Effector memory CD8-positive, alpha-beta T cell (primary cell): ENCODE measurements at regions not wholly inside any gene's neighbourhood (a gene's known extent, or its start where the extent isn't known, plus 50 kb on each side); places are given as distances from the start of the nearest gene placed in this dataset.

Source experiments
- ATAC-seq: fragments of 150-1000 bp; cut with Tn5 transposase; replicated peaks from 2 replicates; pipeline ENCODE4 v1.10.0; 2021; ENCODE audit warnings: mild to moderate bottlenecking, moderate library complexity
- DNase-seq, 3 experiments: peaks; one replicate each; pipeline ENCODE4 v3.0.0; 2021
- H3K27ac Mint-ChIP-seq, 2 donors: one replicate each; pipeline ENCODE4 v1.8.0; 2022; ENCODE audit warnings: mild to moderate bottlenecking in 2 of 2, mixed read lengths in 2 of 2, moderate library complexity in 2 of 2
- H3K27me3 Mint-ChIP-seq, 2 donors: one replicate each; pipeline ENCODE4 v1.8.0; 2022; ENCODE audit warnings: mixed read lengths in 2 of 2
- H3K36me3 Mint-ChIP-seq: one replicate; pipeline ENCODE4 v1.8.0; 2022; ENCODE audit warnings: mild to moderate bottlenecking, moderate library complexity, mixed read lengths; ENCODE audit not compliant: insufficient read depth
- H3K4me1 Mint-ChIP-seq, 2 donors: one replicate each; pipeline ENCODE4 v1.8.0; 2022; ENCODE audit warnings: low read depth in 2 of 2, mixed read lengths in 2 of 2
- H3K4me3 Mint-ChIP-seq, 2 donors: one replicate each; pipeline ENCODE4 v1.8.0; 2022; ENCODE audit warnings: mild to moderate bottlenecking in 2 of 2, mixed read lengths in 2 of 2, moderate library complexity in 2 of 2
- H3K9me3 Mint-ChIP-seq, 2 donors: one replicate each; pipeline ENCODE4 v1.8.0; 2022; ENCODE audit warnings: mixed read lengths in 2 of 2

GRCh38 chr6:163729127-163729872, 314.8 kb downstream of the QKI start:
- Mint-ChIP-seq H3K4me1 (peaks cover 0 to 2% of the 10 kb centered on the region in 2 donors), H3K27me3 (peaks cover 0 to 28% of the 10 kb centered on the region in 2 donors), H3K9me3 (no peaks in the 10 kb centered on the region), H3K4me3 (no peak overlapping the region), H3K27ac (no peak overlapping the region), H3K36me3 (no peaks in the 10 kb centered on the region)
- ATAC-seq (no peak), DNase-seq (no peak)

- Mint-ChIP-seq H3K9me3 (no peaks in the 10 kb centered on the region), H3K4me1 (peaks cover 0 to 2% of the 10 kb centered on the region in 2 donors), H3K27ac (no peak overlapping the region), H3K4me3 (no peak overlapping the region), H3K27me3 (peaks cover 0 to 33% of the 10 kb centered on the region in 2 donors), H3K36me3 (no peaks in the 10 kb centered on the region)
- no peak for DNase-seq
- ATAC-seq: peak; percentile 17
These were observed 314.1 kb downstream of the QKI start for GRCh38 chr6:163728442-163729126.

GRCh38 chr6:163726037-163726695, 311.6 kb downstream of the QKI start:
- peaks cover 0 to 2% of the 10 kb centered on the region in 2 donors for H3K4me1 Mint-ChIP-seq
- no peak overlapping the region for H3K27ac Mint-ChIP-seq
- DNase-seq (no peak), ATAC-seq (no peak)
- H3K36me3 Mint-ChIP-seq: no peaks in the 10 kb centered on the region
- peaks cover 0 to 35% of the 10 kb centered on the region in 2 donors for H3K27me3 Mint-ChIP-seq
- no peaks in the 10 kb centered on the region for H3K9me3 Mint-ChIP-seq
- H3K4me3 Mint-ChIP-seq: no peak overlapping the region

- Mint-ChIP-seq H3K4me3 (no peak overlapping the region), H3K36me3 (no peaks in the 10 kb centered on the region), H3K27ac (no peak overlapping the region), H3K4me1 (peaks cover 0 to 2% of the 10 kb centered on the region in 2 donors), H3K27me3 (peaks cover 0 to 28% of the 10 kb centered on the region in 2 donors), H3K9me3 (no peaks in the 10 kb centered on the region)
- no peak for DNase-seq
- no peak for ATAC-seq
These were observed 310.8 kb downstream of the QKI start for GRCh38 chr6:163725008-163725941.

- Mint-ChIP-seq H3K27me3 (peaks cover 0 to 21% of the 10 kb centered on the region in 2 donors), H3K4me1 (peaks cover 0 to 2% of the 10 kb centered on the region in 2 donors), H3K4me3 (no peak overlapping the region), H3K27ac (peak overlapping the region in 1 of 2 donors; percentile 55), H3K9me3 (no peaks in the 10 kb centered on the region), H3K36me3 (no peaks in the 10 kb centered on the region)
- no peak for ATAC-seq
- no peak for DNase-seq
These were observed 309.7 kb downstream of the QKI start for GRCh38 chr6:163724196-163724595.

DNA sequence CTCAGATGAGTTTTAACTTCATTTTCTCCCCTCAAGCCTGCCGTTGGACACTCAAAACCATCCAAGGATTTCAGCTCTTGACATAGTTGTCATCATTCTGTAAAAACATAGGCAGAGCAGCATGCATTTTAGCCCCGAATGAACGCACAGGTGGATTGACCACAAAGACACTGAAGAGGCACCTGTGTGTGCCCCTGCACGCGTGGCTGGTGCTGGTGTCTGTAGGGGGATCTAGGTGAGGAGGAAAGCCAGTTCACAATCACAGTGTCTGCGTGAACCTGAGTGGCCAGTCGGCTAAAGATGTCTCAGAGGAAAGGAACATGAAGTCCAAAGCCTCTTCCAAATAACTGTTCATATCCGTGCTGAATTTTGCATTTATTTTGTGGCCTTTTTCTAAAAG, 309.2 kb downstream of the QKI start:
- peaks cover 0 to 22% of the 10 kb centered on the region in 2 donors for H3K27me3 Mint-ChIP-seq
- ATAC-seq (no peak), DNase-seq (no peak)
- no peak overlapping the region for H3K4me3 Mint-ChIP-seq
- no peaks in the 10 kb centered on the region for H3K9me3 Mint-ChIP-seq
- peaks cover 0 to 2% of the 10 kb centered on the region in 2 donors for H3K4me1 Mint-ChIP-seq
- peak overlapping the region in 1 of 2 donors; percentile 55 for H3K27ac Mint-ChIP-seq
- H3K36me3 Mint-ChIP-seq: no peaks in the 10 kb centered on the region

GRCh38 chr6:163721922-163722692, 307.6 kb downstream of the QKI start:
- no peak overlapping the region for H3K27ac Mint-ChIP-seq
- no peak overlapping the region for H3K4me3 Mint-ChIP-seq
- DNase-seq (no peak), ATAC-seq (no peak)
- peaks cover 0 to 24% of the 10 kb centered on the region in 2 donors for H3K27me3 Mint-ChIP-seq
- H3K4me1 Mint-ChIP-seq: peaks cover 0 to 4% of the 10 kb centered on the region in 2 donors
- no peaks in the 10 kb centered on the region for H3K9me3 Mint-ChIP-seq
- no peaks in the 10 kb centered on the region for H3K36me3 Mint-ChIP-seq

DNA sequence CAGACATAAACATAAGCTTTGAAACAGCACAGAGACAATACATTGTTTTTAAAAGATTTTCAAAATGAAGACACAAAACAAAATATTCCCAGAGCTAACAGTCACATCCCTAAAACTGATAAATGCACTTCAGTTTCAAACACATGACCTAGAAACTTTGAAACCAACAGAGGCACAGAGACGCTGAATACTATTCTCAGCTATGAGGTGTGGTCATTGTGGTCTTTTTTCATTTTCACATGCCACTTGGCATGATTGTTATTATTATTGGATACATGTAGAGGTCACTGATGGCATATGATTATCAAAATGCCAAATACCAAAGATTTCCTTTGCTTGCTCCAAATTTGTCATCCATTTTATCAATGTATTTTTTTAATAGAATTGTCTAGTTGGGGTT, 306.9 kb downstream of the QKI start:
- DNase-seq (no peak), ATAC-seq (no peak)
- H3K9me3 Mint-ChIP-seq: no peaks in the 10 kb centered on the region
- H3K4me3 Mint-ChIP-seq: no peak overlapping the region
- H3K27me3 Mint-ChIP-seq: peaks cover 0 to 24% of the 10 kb centered on the region in 2 donors
- no peak overlapping the region for H3K27ac Mint-ChIP-seq
- H3K36me3 Mint-ChIP-seq: no peaks in the 10 kb centered on the region
- H3K4me1 Mint-ChIP-seq: peaks cover 0 to 4% of the 10 kb centered on the region in 2 donors

GRCh38 chr6:163720460-163721235, 306.1 kb downstream of the QKI start:
- Mint-ChIP-seq H3K27ac (no peak overlapping the region), H3K4me3 (no peak overlapping the region), H3K27me3 (peaks cover 0 to 24% of the 10 kb centered on the region in 2 donors), H3K4me1 (peaks cover 0 to 4% of the 10 kb centered on the region in 2 donors), H3K9me3 (no peaks in the 10 kb centered on the region), H3K36me3 (no peaks in the 10 kb centered on the region)
- DNase-seq (no peak), ATAC-seq (no peak)

DNA sequence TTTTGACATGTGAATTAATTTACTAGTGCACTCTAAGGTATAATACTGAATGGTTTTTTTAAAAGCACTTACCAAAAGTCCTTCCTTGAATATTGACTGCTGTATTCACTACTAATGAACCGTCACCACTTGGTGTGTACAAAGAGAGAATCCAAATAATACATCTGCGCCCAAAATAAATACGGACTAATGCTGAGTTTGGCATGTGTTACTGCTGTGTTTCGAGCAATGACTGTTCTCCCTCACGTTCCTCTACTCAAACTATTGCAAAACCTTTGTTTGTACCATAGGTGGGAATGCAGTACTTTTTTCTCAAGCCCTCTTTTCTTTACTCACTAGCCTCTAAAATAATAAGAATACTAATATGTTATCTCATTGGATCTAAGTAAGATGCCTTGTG, 305.5 kb downstream of the QKI start:
- Mint-ChIP-seq H3K4me1 (peaks cover 0 to 4% of the 10 kb centered on the region in 2 donors), H3K27me3 (peaks cover 0 to 24% of the 10 kb centered on the region in 2 donors), H3K27ac (no peak overlapping the region), H3K36me3 (no peaks in the 10 kb centered on the region), H3K9me3 (no peaks in the 10 kb centered on the region), H3K4me3 (no peak overlapping the region)
- ATAC-seq (no peak), DNase-seq (no peak)

DNA sequence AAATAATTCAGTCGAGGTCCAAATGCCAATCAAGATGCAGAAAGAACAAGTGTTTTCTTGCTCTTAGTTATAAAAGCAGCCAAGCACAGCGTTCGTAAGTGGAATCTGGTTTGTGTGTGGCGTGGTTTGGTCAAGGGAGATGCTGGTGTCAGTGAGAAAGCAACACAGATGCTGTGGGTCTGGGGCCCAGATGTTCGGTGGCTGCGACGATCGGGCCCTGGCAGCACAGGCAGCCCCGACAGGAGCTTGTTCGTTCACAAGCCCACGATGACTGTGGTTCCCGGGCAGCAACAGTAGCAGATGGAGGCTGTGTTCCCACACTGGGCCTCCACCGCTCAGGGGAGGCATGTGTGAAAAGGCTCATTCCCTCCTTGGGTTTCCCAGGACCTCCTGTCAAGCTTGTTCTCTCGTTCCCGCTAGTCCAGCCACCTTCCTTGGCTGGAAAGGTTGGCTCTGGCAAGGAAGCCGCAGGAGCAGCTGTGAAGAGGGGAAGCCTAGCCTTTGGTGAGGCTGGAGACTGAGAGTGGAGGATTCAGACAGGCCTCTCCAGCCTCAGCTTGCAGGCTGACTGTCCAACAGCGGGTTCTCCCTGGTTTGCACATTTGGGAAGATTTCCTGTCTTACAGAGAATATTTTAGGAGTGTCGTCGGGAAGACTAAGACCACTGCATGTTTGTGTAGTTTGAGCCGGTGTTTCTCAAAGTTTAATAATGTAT, 304.7 kb downstream of the QKI start:
- H3K4me3 Mint-ChIP-seq: no peak overlapping the region
- ATAC-seq: no peak
- H3K36me3 Mint-ChIP-seq: no peaks in the 10 kb centered on the region
- H3K27ac Mint-ChIP-seq: no peak overlapping the region
- H3K9me3 Mint-ChIP-seq: no peaks in the 10 kb centered on the region
- peaks cover 0 to 27% of the 10 kb centered on the region in 2 donors for H3K27me3 Mint-ChIP-seq
- no peak for DNase-seq
- H3K4me1 Mint-ChIP-seq: peaks cover 0 to 2% of the 10 kb centered on the region in 2 donors
